Peyer's patch (tissue), 4 donors: ENCODE measurements at regions not wholly inside any gene's neighbourhood (a gene's known extent, or its start where the extent isn't known, plus 50 kb on each side); places are given as distances from the start of the nearest gene placed in this dataset.

Experiments
- POLR2A ChIP-seq, 2 donors: fragments of 450-650 bp; IDR thresholded peaks; one replicate each; pipeline ENCODE4 v1.5.1; 2017; ENCODE audit warnings: antibody characterized with exemption in 2 of 2, mild to moderate bottlenecking in 2 of 2, moderate library complexity in 2 of 2
- TF ChIP-seq, protein P1 (sequence below), 6 experiments: fragments of 450-650 bp in 4 of 6; fragments of 200-600 bp in 2 of 6; sonication (generic) in 1 of 6; IDR thresholded peaks; one replicate each; pipeline ENCODE4 v1.5.1; 2017 to 2019; ENCODE audit warnings: antibody characterized with exemption in 6 of 6, mild to moderate bottlenecking in 3 of 6, moderate library complexity in 1 of 6

DNA sequence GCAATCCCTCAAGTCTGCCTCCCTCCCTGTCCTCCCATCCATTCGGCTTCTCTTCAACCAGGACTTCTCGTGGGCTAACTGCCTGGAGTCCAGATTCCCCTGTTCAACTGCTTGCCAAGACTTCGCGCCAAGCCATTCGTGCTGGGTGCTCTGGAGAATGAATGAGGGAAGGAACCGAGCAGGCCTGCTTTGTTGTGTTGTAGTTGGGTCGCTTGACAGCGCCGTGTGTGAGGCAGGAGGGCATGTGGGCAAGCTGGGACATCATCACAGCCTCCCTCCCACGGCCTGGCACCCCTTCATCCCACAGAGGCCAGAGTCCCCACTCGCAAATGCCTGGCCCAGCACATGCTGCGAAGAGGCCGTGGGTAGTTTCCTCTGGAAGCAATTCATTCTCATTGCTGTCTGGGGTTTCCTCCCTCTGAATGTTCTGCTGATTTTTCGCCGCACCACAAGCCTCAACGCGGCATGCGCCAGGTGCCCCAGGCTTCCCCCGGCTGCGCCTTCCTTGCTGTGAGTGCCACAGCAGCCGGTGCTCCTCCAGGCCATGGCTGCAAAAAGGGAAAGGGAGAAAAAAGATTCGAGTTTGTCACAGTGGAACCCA is 336.0 kb downstream of the QKI start:
- TF ChIP-seq, protein P1, sequence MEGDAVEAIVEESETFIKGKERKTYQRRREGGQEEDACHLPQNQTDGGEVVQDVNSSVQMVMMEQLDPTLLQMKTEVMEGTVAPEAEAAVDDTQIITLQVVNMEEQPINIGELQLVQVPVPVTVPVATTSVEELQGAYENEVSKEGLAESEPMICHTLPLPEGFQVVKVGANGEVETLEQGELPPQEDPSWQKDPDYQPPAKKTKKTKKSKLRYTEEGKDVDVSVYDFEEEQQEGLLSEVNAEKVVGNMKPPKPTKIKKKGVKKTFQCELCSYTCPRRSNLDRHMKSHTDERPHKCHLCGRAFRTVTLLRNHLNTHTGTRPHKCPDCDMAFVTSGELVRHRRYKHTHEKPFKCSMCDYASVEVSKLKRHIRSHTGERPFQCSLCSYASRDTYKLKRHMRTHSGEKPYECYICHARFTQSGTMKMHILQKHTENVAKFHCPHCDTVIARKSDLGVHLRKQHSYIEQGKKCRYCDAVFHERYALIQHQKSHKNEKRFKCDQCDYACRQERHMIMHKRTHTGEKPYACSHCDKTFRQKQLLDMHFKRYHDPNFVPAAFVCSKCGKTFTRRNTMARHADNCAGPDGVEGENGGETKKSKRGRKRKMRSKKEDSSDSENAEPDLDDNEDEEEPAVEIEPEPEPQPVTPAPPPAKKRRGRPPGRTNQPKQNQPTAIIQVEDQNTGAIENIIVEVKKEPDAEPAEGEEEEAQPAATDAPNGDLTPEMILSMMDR (IDR thresholded peaks at IDR 0.05), result no peak
- no peak for TF ChIP-seq POLR2A (IDR thresholded peaks at IDR 0.05)
